PC-3 (cell line): ENCODE measurements at regions not wholly inside any gene's neighbourhood (a gene's known extent, or its start where the extent isn't known, plus 50 kb on each side); places are given as distances from the start of the nearest gene placed in this dataset.

Experiments
- ATAC-seq: fragments of 200-7000 bp; cut with Tn5 transposase; 2 replicates; pipeline ENCODE4 v1.9.1; 2020; ENCODE audit warnings: mild to moderate bottlenecking, moderate library complexity
- BruUV-seq: library from RNA; stranded (reverse); fragments of 400-500 nt; replicated peaks from 2 replicates; lab custom pipeline; 2021; lab: Mats Ljungman, UMichigan
- CTCF ChIA-PET: fragments of 300-600 bp; sonication (Branson Sonifier 250); formaldehyde crosslinking; loops from one replicate; lab custom pipeline; 2022; ENCODE audit warnings: antibody characterized with exemption; lab: Charles Lee
- POLR2A ChIA-PET: fragments of 300-600 bp; sonication (Branson Sonifier 250); formaldehyde crosslinking; loops from one replicate; lab custom pipeline; 2022; ENCODE audit warnings: antibody characterized with exemption; ENCODE audit not compliant: unreplicated experiment; lab: Charles Lee
- DNase-seq: peaks from one replicate; pipeline ENCODE4 v3.0.0-alpha.2; 2015
- H2AFZ ChIP-seq: fragments of 300-600 bp; sonication (generic); 2 replicates; pipeline ENCODE4 v1.6.0; 2016; ENCODE audit warnings: antibody characterized with exemption, low read length
- H3F3A ChIP-seq: fragments of 300-600 bp; sonication (generic); one replicate; pipeline ENCODE4 v1.6.0; 2017; ENCODE audit warnings: antibody characterized with exemption, low read length, control low read depth, mild to moderate bottlenecking; ENCODE audit not compliant: unreplicated experiment
- H3K27ac ChIP-seq: fragments of 300-600 bp; sonication (generic); 2 replicates; pipeline ENCODE4 v1.5.1; 2016; ENCODE audit warnings: mild to moderate bottlenecking, low read length
- H3K27me3 ChIP-seq: fragments of 300-600 bp; sonication (generic); 2 replicates; pipeline ENCODE4 v1.6.1; 2016; ENCODE audit warnings: low read length, mixed read lengths
- H3K36me3 ChIP-seq: fragments of 300-600 bp; sonication (generic); 2 replicates; pipeline ENCODE4 v1.6.1; 2016; ENCODE audit warnings: low read depth, mixed run types, low read length, mixed read lengths
- H3K4me1 ChIP-seq: fragments of 300-600 bp; sonication (generic); 2 replicates; pipeline ENCODE4 v1.5.1; 2016; ENCODE audit warnings: low read length; ENCODE audit not compliant: insufficient read depth
- H3K4me2 ChIP-seq: fragments of 300-600 bp; sonication (generic); 2 replicates; pipeline ENCODE4 v1.6.0; 2016; ENCODE audit warnings: low read length
- H3K4me3 ChIP-seq: fragments of 300-600 bp; sonication (generic); 2 replicates; pipeline ENCODE4 v1.5.1; 2016; ENCODE audit warnings: mild to moderate bottlenecking, low read length, mixed read lengths
- H3K79me2 ChIP-seq: fragments of 300-600 bp; sonication (generic); 2 replicates; pipeline ENCODE4 v1.6.1; 2017; ENCODE audit warnings: low read length, mixed read lengths
- H3K9ac ChIP-seq: fragments of 300-600 bp; sonication (generic); 2 replicates; pipeline ENCODE4 v1.6.0; 2016; ENCODE audit warnings: mild to moderate bottlenecking, low read length
- H3K9me2 ChIP-seq: fragments of 300-600 bp; sonication (generic); replicated peaks from 2 replicates; pipeline ENCODE4 v1.6.1; 2016; ENCODE audit warnings: mixed run types, low read length, mixed read lengths
- H3K9me3 ChIP-seq: fragments of 300-600 bp; sonication (generic); 2 replicates; pipeline ENCODE4 v1.6.1; 2016; ENCODE audit warnings: low read length, mixed read lengths
- H4K20me1 ChIP-seq: fragments of 300-600 bp; sonication (generic); 2 replicates; pipeline ENCODE4 v1.6.1; 2016; ENCODE audit warnings: low read length, mixed read lengths
- EZH2 ChIP-seq: fragments of 300-600 bp; sonication (generic); IDR thresholded peaks from one replicate; pipeline ENCODE4 v1.6.1; 2017; ENCODE audit warnings: antibody characterized with exemption, mild to moderate bottlenecking, low read length; ENCODE audit not compliant: unreplicated experiment
- EZH2phosphoT487 ChIP-seq: fragments of 300-600 bp; sonication (generic); IDR thresholded peaks from 2 replicates; pipeline ENCODE4 v1.6.1; 2018; ENCODE audit warnings: mild to moderate bottlenecking, antibody characterized with exemption, low read length, borderline replicate concordance
- intact Hi-C: fragments of 100-400 bp; cut with micrococcal nuclease; formaldehyde crosslinking; loops from 2 replicates; pipeline ENCODE4 v1.9.0; 2023
- TF ChIP-seq, protein P1 (sequence below): fragments of 300-600 bp; sonication (generic); conservative IDR thresholded peaks from 2 replicates; pipeline ENCODE4 v1.5.1; 2017; ENCODE audit warnings: antibody characterized with exemption, low read depth, mild to moderate bottlenecking, low read length

DNA sequence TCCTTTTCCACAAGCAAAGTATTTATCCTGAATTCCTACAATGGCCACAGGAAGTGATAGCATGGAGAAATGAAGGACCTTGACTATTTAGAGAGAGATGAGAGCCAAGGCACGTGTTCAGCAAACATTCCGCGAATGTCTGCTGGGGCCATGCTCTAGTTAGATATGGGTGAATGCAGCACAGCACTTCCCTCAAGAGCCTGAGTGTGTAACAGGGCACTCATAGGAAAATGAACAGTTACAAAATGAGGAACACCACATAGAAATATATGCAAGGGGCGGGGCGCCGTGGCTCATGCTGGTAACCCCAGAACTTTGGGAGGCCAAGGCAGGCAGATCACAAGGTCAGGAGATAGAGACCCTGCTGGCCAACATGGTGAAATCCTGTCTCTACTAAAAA, 406.9 kb downstream of the NR2F2 start:
- H3K4me1 ChIP-seq, result no peaks in the 10 kb centered on the region
- BruUV-seq, result no TSS peak

DNA sequence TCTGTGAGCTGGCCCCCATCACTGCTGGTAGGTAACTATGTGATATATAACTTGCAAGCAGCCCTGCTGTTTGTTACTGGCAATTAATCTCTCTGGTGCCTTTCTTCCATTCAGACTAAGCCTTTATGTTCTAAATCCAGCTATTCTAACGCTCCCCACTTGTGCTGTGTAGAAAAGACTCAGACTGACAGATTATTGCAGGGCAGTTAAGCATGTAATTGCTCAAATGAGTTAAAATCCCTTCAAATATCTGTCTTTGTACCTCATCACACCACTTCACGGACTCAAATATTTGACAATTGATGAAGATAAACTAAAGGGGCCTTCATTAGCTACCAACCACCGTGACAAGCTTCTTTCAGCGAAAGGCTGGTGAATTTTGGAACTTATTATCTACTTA, 416.2 kb downstream of the NR2F2 start:
- Histone ChIP-seq H3K4me3 (no peak overlapping the region), H3F3A (no peaks in the 10 kb centered on the region), H4K20me1 (no peaks in the 10 kb centered on the region), H2AFZ (no peak overlapping the region), H3K36me3 (no peaks in the 10 kb centered on the region), H3K27me3 (peaks cover 18% of the 10 kb centered on the region; the same call in 1 of the 2 replicates), H3K9me2 (no peaks in the 10 kb centered on the region), H3K4me1 (no peaks in the 10 kb centered on the region), H3K79me2 (no peaks in the 10 kb centered on the region), H3K9ac (no peak overlapping the region), H3K4me2 (no peak overlapping the region), H3K27ac (no peak overlapping the region), H3K9me3 (no peaks in the 10 kb centered on the region)
- DNase-seq (no peak), ATAC-seq (no peak)
- TF ChIP-seq EZH2 (no peak), EZH2phosphoT487 (no peak)
- TF ChIP-seq, protein P1, sequence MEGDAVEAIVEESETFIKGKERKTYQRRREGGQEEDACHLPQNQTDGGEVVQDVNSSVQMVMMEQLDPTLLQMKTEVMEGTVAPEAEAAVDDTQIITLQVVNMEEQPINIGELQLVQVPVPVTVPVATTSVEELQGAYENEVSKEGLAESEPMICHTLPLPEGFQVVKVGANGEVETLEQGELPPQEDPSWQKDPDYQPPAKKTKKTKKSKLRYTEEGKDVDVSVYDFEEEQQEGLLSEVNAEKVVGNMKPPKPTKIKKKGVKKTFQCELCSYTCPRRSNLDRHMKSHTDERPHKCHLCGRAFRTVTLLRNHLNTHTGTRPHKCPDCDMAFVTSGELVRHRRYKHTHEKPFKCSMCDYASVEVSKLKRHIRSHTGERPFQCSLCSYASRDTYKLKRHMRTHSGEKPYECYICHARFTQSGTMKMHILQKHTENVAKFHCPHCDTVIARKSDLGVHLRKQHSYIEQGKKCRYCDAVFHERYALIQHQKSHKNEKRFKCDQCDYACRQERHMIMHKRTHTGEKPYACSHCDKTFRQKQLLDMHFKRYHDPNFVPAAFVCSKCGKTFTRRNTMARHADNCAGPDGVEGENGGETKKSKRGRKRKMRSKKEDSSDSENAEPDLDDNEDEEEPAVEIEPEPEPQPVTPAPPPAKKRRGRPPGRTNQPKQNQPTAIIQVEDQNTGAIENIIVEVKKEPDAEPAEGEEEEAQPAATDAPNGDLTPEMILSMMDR, result no peak
- CTCF ChIA-PET, result no interaction called here
- no TSS peak for BruUV-seq
- POLR2A ChIA-PET, result no interaction called here
- intact Hi-C loops, result no loop called here

More for the DNA sequence above, 406.9 kb downstream of the NR2F2 start:
- no peaks in the 10 kb centered on the region for H3K79me2 ChIP-seq
- no peak overlapping the region for H3K9ac ChIP-seq
- H3K4me3 ChIP-seq, result no peak overlapping the region
- DNase-seq (no peak), ATAC-seq (no peak)
- intact Hi-C loops, result no loop called here
- peaks cover 5% of the 10 kb centered on the region; the same call in 1 of the 2 replicates for H3K27me3 ChIP-seq
- CTCF ChIA-PET, result no interaction called here
- no peaks in the 10 kb centered on the region for H3K9me2 ChIP-seq
- H4K20me1 ChIP-seq, result no peaks in the 10 kb centered on the region
- no peak overlapping the region for H2AFZ ChIP-seq
- no peak overlapping the region for H3K4me2 ChIP-seq
- no peaks in the 10 kb centered on the region for H3K9me3 ChIP-seq
- TF ChIP-seq EZH2 (no peak), EZH2phosphoT487 (no peak)
- TF ChIP-seq, protein P1, result no peak
- POLR2A ChIA-PET, result no interaction called here
- H3K27ac ChIP-seq, result no peak overlapping the region
- no peaks in the 10 kb centered on the region for H3K36me3 ChIP-seq
- H3F3A ChIP-seq, result no peaks in the 10 kb centered on the region

DNA sequence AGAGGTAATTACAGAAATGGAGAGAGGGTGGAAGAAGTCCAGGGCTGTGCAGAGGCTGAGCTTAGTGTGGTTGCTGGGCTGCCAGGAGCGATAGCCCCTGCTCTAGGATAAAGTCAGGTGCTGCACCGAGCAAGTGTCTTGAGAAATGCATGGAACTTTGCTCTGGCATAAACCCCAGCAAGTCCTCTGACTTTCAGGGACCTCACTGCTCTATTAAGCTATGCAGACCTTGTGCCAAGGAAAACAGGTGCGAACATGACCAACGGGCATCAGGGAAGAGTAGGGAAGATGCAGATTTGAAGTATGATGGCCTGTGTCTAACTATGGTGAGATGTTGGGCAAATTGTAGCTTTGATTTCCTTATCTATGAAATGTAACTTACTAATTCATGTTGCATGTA, 416.8 kb downstream of the NR2F2 start:
- Histone ChIP-seq H3K4me1 (no peaks in the 10 kb centered on the region), H3K36me3 (no peaks in the 10 kb centered on the region), H3K27me3 (peaks cover 18% of the 10 kb centered on the region; the same call in 1 of the 2 replicates), H3K9ac (no peak overlapping the region), H2AFZ (no peak overlapping the region), H3K9me2 (no peaks in the 10 kb centered on the region), H3F3A (no peaks in the 10 kb centered on the region), H3K4me3 (no peak overlapping the region), H3K9me3 (no peaks in the 10 kb centered on the region), H3K27ac (no peak overlapping the region), H3K4me2 (no peak overlapping the region), H4K20me1 (no peaks in the 10 kb centered on the region), H3K79me2 (no peaks in the 10 kb centered on the region)
- no peak for ATAC-seq
- TF ChIP-seq EZH2phosphoT487 (no peak), EZH2 (no peak)
- TF ChIP-seq, protein P1, result no peak
- no TSS peak for BruUV-seq
- intact Hi-C loops, result no loop called here
- ChIA-PET POLR2A (no interaction called here), CTCF (no interaction called here)
- DNase-seq, result no peak
